ENCODE measurements at regions not wholly inside any gene's neighbourhood (a gene's known extent, or its start where the extent isn't known, plus 50 kb on each side); places are given as distances from the start of the nearest gene placed in this dataset.

- H3K4me1 ChIP-seq (ENCODE audit: control insufficient read depth, extremely low read depth, insufficient read depth, low read length) = no peaks in the 10 kb centered on the region
- no peaks in the 10 kb centered on the region for H3K79me2 ChIP-seq (ENCODE audit: control insufficient read depth, insufficient read depth, low read length)
- no peaks in the 10 kb centered on the region for H3K27me3 ChIP-seq (ENCODE audit: control insufficient read depth, extremely low read depth, insufficient read depth, low read length)
- FAIRE-seq = no peak
- H3K27ac ChIP-seq (ENCODE audit: control insufficient read depth, insufficient read depth, low read length) = no peak overlapping the region
- no peak overlapping the region for H3K4me3 ChIP-seq (ENCODE audit: control insufficient read depth in 2 of 3, extremely low read depth in 1 of 3, insufficient read depth in 2 of 3, low read depth in 1 of 3, low read length in 3 of 3)
- H4K20me1 ChIP-seq (ENCODE audit: control insufficient read depth, extremely low read depth, insufficient read depth, low read length) = no peaks in the 10 kb centered on the region
- TF ChIP-seq, protein P1, sequence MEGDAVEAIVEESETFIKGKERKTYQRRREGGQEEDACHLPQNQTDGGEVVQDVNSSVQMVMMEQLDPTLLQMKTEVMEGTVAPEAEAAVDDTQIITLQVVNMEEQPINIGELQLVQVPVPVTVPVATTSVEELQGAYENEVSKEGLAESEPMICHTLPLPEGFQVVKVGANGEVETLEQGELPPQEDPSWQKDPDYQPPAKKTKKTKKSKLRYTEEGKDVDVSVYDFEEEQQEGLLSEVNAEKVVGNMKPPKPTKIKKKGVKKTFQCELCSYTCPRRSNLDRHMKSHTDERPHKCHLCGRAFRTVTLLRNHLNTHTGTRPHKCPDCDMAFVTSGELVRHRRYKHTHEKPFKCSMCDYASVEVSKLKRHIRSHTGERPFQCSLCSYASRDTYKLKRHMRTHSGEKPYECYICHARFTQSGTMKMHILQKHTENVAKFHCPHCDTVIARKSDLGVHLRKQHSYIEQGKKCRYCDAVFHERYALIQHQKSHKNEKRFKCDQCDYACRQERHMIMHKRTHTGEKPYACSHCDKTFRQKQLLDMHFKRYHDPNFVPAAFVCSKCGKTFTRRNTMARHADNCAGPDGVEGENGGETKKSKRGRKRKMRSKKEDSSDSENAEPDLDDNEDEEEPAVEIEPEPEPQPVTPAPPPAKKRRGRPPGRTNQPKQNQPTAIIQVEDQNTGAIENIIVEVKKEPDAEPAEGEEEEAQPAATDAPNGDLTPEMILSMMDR (optimal IDR thresholded peaks at IDR 0.05 in 1 of 3, IDR thresholded peaks at IDR 0.05 in 1 of 3, conservative IDR thresholded peaks at IDR 0.05 in 1 of 3; ENCODE audit: extremely low read depth in 1 of 3, insufficient read depth in 2 of 3, low read length in 3 of 3) = no peak
- TF ChIP-seq EZH2 (IDR thresholded peaks at IDR 0.05; ENCODE audit: low read length) = no peak
- no peak for DNase-seq (ENCODE audit: low read depth, low spot score)
- H3K9me1 ChIP-seq (ENCODE audit: control insufficient read depth, extremely low read depth, insufficient read depth, low read length) = no peaks in the 10 kb centered on the region
- H2AFZ ChIP-seq (ENCODE audit: control insufficient read depth, low read length) = no peak overlapping the region
- dilution Hi-C loops (cut with MboI; ENCODE audit: extremely low pct_ligation_motif_present, low sequenced_read_pairs) = no loop called here
- H3K4me2 ChIP-seq (ENCODE audit: control insufficient read depth, extremely low read depth, insufficient read depth, low read depth, low read length) = no peak overlapping the region
- H3K9me3 ChIP-seq (ENCODE audit: control insufficient read depth, low read depth, low read length) = no peaks in the 10 kb centered on the region
- no peaks in the 10 kb centered on the region for H3K36me3 ChIP-seq (ENCODE audit: control insufficient read depth in 2 of 2, extremely low read depth in 1 of 2, insufficient read depth in 2 of 2, low read length in 2 of 2)
- no peak overlapping the region for H3K9ac ChIP-seq (ENCODE audit: control insufficient read depth, extremely low read depth, insufficient read depth, low read length)
Measured at GRCh38 chr1:213750231-213751063, 237.3 kb upstream of the PROX1 start.

DNA sequence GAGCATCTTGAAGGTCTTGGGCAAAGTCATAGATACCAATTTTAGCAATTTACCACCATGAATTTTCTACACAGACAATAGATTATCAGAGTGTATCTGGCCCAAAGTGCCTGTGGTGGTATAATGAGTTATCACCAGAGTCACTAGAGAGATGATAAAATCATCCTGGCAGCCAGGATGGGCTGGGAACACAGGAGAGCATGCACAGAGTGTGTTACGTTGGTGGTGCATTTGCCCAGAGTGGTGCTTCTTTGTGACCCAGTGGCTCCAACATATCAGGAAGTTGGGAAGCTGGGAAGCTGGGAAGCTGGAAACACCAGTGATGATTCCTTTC, 236.7 kb upstream of the PROX1 start:
- H3K4me2 ChIP-seq (ENCODE audit: control insufficient read depth, extremely low read depth, insufficient read depth, low read depth, low read length) = no peak overlapping the region
- no peaks in the 10 kb centered on the region for H3K4me1 ChIP-seq (ENCODE audit: control insufficient read depth, extremely low read depth, insufficient read depth, low read length)
- no peaks in the 10 kb centered on the region for H3K36me3 ChIP-seq (ENCODE audit: control insufficient read depth in 2 of 2, extremely low read depth in 1 of 2, insufficient read depth in 2 of 2, low read length in 2 of 2)
- no peaks in the 10 kb centered on the region for H3K27me3 ChIP-seq (ENCODE audit: control insufficient read depth, extremely low read depth, insufficient read depth, low read length)
- dilution Hi-C loops (cut with MboI; ENCODE audit: extremely low pct_ligation_motif_present, low sequenced_read_pairs) = no loop called here
- no peaks in the 10 kb centered on the region for H3K9me3 ChIP-seq (ENCODE audit: control insufficient read depth, low read depth, low read length)
- no peak for FAIRE-seq
- DNase-seq (ENCODE audit: low read depth, low spot score) = no peak
- no peaks in the 10 kb centered on the region for H4K20me1 ChIP-seq (ENCODE audit: control insufficient read depth, extremely low read depth, insufficient read depth, low read length)
- no peak overlapping the region for H3K4me3 ChIP-seq (ENCODE audit: control insufficient read depth in 2 of 3, extremely low read depth in 1 of 3, insufficient read depth in 2 of 3, low read depth in 1 of 3, low read length in 3 of 3)
- H2AFZ ChIP-seq (ENCODE audit: control insufficient read depth, low read length) = no peak overlapping the region
- H3K9ac ChIP-seq (ENCODE audit: control insufficient read depth, extremely low read depth, insufficient read depth, low read length) = no peak overlapping the region
- no peak overlapping the region for H3K27ac ChIP-seq (ENCODE audit: control insufficient read depth, insufficient read depth, low read length)
- H3K9me1 ChIP-seq (ENCODE audit: control insufficient read depth, extremely low read depth, insufficient read depth, low read length) = no peaks in the 10 kb centered on the region
- no peak for TF ChIP-seq EZH2 (IDR thresholded peaks at IDR 0.05; ENCODE audit: low read length)
- TF ChIP-seq, protein P1 (optimal IDR thresholded peaks at IDR 0.05 in 1 of 3, IDR thresholded peaks at IDR 0.05 in 1 of 3, conservative IDR thresholded peaks at IDR 0.05 in 1 of 3; ENCODE audit: extremely low read depth in 1 of 3, insufficient read depth in 2 of 3, low read length in 3 of 3) = no peak
- no peaks in the 10 kb centered on the region for H3K79me2 ChIP-seq (ENCODE audit: control insufficient read depth, insufficient read depth, low read length)
